GM19238 (cell line): ENCODE measurements at regions not wholly inside any gene's neighbourhood (a gene's known extent, or its start where the extent isn't known, plus 50 kb on each side); places are given as distances from the start of the nearest gene placed in this dataset.
"Not testable (repeated sequence)": the region's sequence is repeated elsewhere in the genome, so short reads cannot be mapped to it uniquely, and the experiment has no call there.

Source experiments
- DNase-seq: peaks from one replicate; pipeline ENCODE4 v3.0.0; 2011; ENCODE audit warnings: low spot score; ENCODE audit not compliant: insufficient read length

- DNase-seq, result no peak
Measured at GRCh38 chr5:124894541-124894940, 148.1 kb upstream of the ZNF608 start.

GRCh38 chr5:124895236-124895635, 148.8 kb upstream of the ZNF608 start:
- no peak for DNase-seq

GRCh38 chr5:124901081-124901480, 154.6 kb upstream of the ZNF608 start:
- DNase-seq, result no peak

- DNase-seq, result peak; percentile 46
Measured at GRCh38 chr5:124902097-124902821, 155.8 kb upstream of the ZNF608 start.

- no peak for DNase-seq
Measured at GRCh38 chr5:124905256-124906130, 159.1 kb upstream of the ZNF608 start.

GRCh38 chr5:124906339-124907097, 160.1 kb upstream of the ZNF608 start:
- DNase-seq, result no peak

GRCh38 chr5:124907098-124907644, 160.7 kb upstream of the ZNF608 start:
- no peak for DNase-seq

- DNase-seq, result no peak
Measured at GRCh38 chr5:124908581-124909451, 162.4 kb upstream of the ZNF608 start.

GRCh38 chr5:124909734-124910133, 163.3 kb upstream of the ZNF608 start:
- no peak for DNase-seq

- DNase-seq, result no peak
Measured at GRCh38 chr5:124910354-124911016, 164.0 kb upstream of the ZNF608 start.

GRCh38 chr5:124912638-124913328, 166.3 kb upstream of the ZNF608 start:
- DNase-seq, result no peak

GRCh38 chr5:124913329-124913653, 166.9 kb upstream of the ZNF608 start:
- no peak for DNase-seq

GRCh38 chr5:124916313-124916712, 169.9 kb upstream of the ZNF608 start:
- DNase-seq, result not testable (repeated sequence)

- DNase-seq, result no peak
Measured at GRCh38 chr5:124918618-124919017, 172.2 kb upstream of the ZNF608 start.

GRCh38 chr5:124919076-124919475, 172.6 kb upstream of the ZNF608 start:
- DNase-seq, result no peak

GRCh38 chr5:124919747-124920525, 173.5 kb upstream of the ZNF608 start:
- no peak for DNase-seq

- peak; percentile 13 for DNase-seq
Measured at GRCh38 chr5:124920909-124921666, 174.6 kb upstream of the ZNF608 start.

GRCh38 chr5:124921694-124922093, 175.3 kb upstream of the ZNF608 start:
- DNase-seq, result no peak
